Naive B cell (primary cell): ENCODE measurements at regions not wholly inside any gene's neighbourhood (a gene's known extent, or its start where the extent isn't known, plus 50 kb on each side); places are given as distances from the start of the nearest gene placed in this dataset.
"Not testable (repeated sequence)": the region's sequence is repeated elsewhere in the genome, so short reads cannot be mapped to it uniquely, and the experiment has no call there.

Source experiments
- ATAC-seq, 2 donors: fragments of 150-1000 bp; cut with Tn5 transposase; 2 replicates each; pipeline ENCODE4 v1.10.0; 2021; ENCODE audit warnings: low read depth in 2 of 2, mild to moderate bottlenecking in 2 of 2, moderate library complexity in 2 of 2
- DNase-seq: peaks from one replicate; pipeline ENCODE4 v3.0.0; 2022
- H3K27ac Mint-ChIP-seq, 6 donors: one replicate each; pipeline ENCODE4 v1.8.0; 2020 to 2022; ENCODE audit warnings: mild to moderate bottlenecking in 6 of 6, mixed read lengths in 6 of 6, moderate library complexity in 5 of 6, inconsistent platforms in 2 of 6
- H3K27me3 Mint-ChIP-seq, 3 donors: one replicate each; pipeline ENCODE4 v1.8.0; 2021 to 2022; ENCODE audit warnings: mixed read lengths in 3 of 3, mild to moderate bottlenecking in 1 of 3
- H3K36me3 Mint-ChIP-seq, 2 donors: one replicate each; pipeline ENCODE4 v1.8.0; 2020 to 2022; ENCODE audit warnings: mixed read lengths in 2 of 2, inconsistent platforms in 1 of 2, mild to moderate bottlenecking in 1 of 2
- H3K4me1 Mint-ChIP-seq, 3 donors: one replicate each; pipeline ENCODE4 v1.8.0; 2020 to 2022; ENCODE audit warnings: mixed read lengths in 3 of 3, inconsistent platforms in 1 of 3, mild to moderate bottlenecking in 1 of 3, moderate library complexity in 1 of 3
- H3K4me3 Mint-ChIP-seq, 8 donors: one replicate each; pipeline ENCODE4 v1.8.0; 2020 to 2022; ENCODE audit warnings: mild to moderate bottlenecking in 8 of 8, mixed read lengths in 8 of 8, moderate library complexity in 8 of 8, inconsistent platforms in 2 of 8
- H3K9me3 Mint-ChIP-seq, 7 donors: one replicate each; pipeline ENCODE4 v1.8.0; 2020 to 2022; ENCODE audit warnings: mixed read lengths in 7 of 7, mild to moderate bottlenecking in 5 of 7, inconsistent platforms in 2 of 7, moderate library complexity in 1 of 7

DNA sequence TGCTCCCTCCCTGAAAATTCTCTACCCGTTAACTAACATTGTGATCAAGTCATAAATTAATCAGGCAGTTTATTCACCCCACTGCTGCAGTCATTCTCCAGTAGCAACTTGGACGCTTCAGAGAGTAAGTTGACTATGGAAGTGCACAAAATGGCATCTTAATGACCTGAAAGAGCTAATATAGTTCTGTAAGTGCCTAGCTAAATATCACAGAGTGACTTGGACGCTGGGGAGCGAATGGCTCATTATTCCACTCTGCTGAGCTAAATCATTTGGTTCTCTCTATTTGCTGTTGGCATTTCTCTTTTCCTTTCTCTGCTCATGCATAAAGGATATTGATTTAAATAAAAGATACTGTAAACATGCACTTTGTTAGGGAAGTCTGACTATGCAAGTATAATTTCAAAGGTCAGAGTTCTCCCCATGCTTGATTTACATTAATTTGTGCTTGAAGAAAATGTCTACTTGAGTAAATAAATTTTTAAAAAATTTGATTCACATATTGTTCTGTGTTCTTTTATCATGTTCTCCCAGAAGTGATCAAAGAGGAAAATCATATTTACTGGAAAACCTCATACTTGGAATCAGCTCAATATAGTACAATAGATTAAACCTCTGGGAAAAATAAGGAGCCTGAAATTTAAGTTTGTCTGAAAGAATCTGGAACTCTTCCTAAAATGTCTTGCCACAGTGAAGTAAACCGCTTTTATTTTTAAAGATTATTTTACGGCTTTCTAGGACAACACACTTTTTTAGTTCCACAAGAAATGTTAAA, 169.5 kb upstream of the HAPLN1 start:
- Mint-ChIP-seq H3K4me1 (no peaks in the 10 kb centered on the region), H3K36me3 (no peaks in the 10 kb centered on the region)
- no peak for ATAC-seq

DNA sequence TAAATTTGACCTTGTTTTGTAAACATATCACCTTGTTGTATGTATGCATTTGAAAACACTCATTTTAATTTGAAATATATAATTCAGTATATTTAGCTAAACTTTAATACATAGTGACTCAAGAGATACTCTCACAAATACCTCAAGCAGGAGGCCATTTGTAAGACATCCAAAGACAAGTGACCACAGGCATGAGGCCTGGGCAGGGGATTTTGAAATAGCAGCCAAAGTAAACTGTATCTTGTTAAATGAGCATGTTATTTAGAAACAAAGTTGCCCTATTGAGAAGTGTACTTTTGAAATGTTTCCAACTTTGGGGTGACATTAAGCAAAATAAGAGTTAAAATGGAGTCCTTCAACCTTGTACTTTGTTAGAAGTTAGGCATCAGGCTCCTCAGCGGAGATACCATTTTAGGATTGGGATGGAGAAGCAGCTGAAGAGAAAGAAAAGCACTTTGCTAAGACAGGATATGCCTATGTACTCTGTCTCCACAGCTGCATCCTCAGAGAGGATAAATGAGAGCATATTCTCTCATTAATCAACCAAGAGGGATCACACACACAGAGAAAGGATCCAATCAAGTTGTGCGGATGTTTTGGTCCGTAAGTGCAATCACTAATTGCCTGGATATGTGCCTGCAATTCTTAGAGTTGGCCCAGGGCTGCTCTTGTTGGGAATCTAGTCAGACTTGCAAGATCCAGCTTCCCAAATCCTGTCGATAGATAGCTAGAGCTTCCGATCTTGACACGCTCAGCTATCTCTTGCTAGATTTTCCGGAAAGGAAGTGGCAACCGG, 157.5 kb upstream of the HAPLN1 start:
- no peak for DNase-seq
- Mint-ChIP-seq H3K27ac (no peak overlapping the region), H3K27me3 (no peaks in the 10 kb centered on the region), H3K4me1 (no peaks in the 10 kb centered on the region), H3K36me3 (no peaks in the 10 kb centered on the region), H3K9me3 (peaks cover 0 to 2% (median 0%) of the 10 kb centered on the region in 7 donors), H3K4me3 (no peak overlapping the region)
- ATAC-seq: no peak

More for the DNA sequence above, 169.5 kb upstream of the HAPLN1 start:
- Mint-ChIP-seq H3K27ac (no peak overlapping the region), H3K9me3 (peaks cover 0 to under 1% (median 0%) of the 10 kb centered on the region in 7 donors), H3K4me3 (no peak overlapping the region), H3K27me3 (peaks cover 0 to 6% (median 0%) of the 10 kb centered on the region in 3 donors)
- no peak for DNase-seq

DNA sequence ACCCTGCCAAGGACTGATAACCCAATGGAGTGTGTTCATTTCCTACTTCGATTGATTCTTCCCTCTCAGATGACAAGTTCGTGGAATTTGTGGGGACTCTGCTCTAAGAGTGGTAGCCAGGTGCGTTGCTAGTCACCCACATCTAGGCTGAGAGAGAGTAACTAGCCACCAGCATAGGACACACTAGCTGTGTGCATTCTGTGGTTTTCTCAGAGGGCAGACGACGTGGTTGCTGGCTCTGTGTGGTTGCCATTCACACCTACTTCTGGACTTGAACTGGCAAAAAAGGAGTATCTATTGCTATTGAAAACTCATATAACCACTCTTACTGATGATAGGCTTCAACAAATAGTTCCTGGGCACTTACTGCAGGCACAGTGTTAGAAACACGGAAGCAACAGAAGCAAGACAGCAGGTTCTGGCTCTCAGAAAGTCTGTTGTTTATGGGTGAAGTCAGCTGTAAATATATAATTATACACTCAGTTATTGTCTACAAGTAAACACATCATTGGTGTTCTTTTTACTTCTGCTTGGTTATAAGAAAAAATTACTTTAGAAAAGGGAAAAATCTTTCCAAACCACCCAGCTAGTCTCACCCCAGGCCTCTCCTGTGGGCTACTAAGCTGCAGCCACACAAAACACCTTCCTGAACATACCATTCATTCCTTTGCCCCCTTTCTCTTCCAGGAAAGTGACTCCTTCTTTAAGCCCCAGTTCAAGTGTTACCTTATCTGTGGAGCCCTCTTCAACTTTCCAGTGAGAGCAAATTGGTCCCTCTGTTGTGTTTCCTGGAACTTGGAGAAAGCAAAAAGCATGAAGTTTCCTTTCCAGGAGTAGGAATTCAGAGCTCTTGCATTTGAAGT, 151.1 kb upstream of the HAPLN1 start:
- Mint-ChIP-seq H3K4me1 (no peaks in the 10 kb centered on the region), H3K27ac (no peak overlapping the region), H3K9me3 (peaks cover 0 to 2% (median 0%) of the 10 kb centered on the region in 7 donors), H3K4me3 (no peak overlapping the region), H3K27me3 (no peaks in the 10 kb centered on the region), H3K36me3 (no peaks in the 10 kb centered on the region)
- ATAC-seq: no peak
- no peak for DNase-seq

GRCh38 chr5:83866181-83866580, 145.5 kb upstream of the HAPLN1 start:
- no peaks in the 10 kb centered on the region for H3K4me1 Mint-ChIP-seq
- no peaks in the 10 kb centered on the region for H3K27me3 Mint-ChIP-seq
- H3K9me3 Mint-ChIP-seq: peaks cover 0 to 4% (median 0%) of the 10 kb centered on the region in 7 donors
- ATAC-seq (no peak), DNase-seq (no peak)
- H3K36me3 Mint-ChIP-seq: no peaks in the 10 kb centered on the region
- H3K27ac Mint-ChIP-seq: no peak overlapping the region
- no peak overlapping the region for H3K4me3 Mint-ChIP-seq

GRCh38 chr5:83865579-83865978, 144.9 kb upstream of the HAPLN1 start:
- H3K4me3 Mint-ChIP-seq: no peak overlapping the region
- no peaks in the 10 kb centered on the region for H3K36me3 Mint-ChIP-seq
- DNase-seq: no peak
- H3K27me3 Mint-ChIP-seq: no peaks in the 10 kb centered on the region
- no peak for ATAC-seq
- H3K4me1 Mint-ChIP-seq: no peaks in the 10 kb centered on the region
- H3K9me3 Mint-ChIP-seq: peaks cover 0 to 4% (median 0%) of the 10 kb centered on the region in 7 donors
- H3K27ac Mint-ChIP-seq: no peak overlapping the region

DNA sequence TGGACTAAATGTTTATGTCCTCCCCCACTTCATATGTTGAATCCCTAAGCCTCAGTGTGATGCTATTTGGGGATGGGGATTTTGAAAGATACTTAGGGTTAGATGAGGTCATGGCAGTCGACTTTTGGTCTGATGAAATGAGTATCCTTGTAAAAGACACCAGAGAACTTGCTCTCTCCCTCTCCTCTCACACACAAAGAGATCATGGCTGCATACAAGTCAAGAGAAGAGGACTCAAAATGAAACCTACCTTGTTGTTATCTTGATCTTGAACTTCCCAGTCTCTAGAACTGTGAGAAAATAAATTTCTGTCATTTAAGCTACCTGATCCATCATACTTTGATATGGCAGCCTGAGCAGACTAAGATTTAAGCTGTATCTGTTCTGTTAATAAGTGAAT, 144.0 kb upstream of the HAPLN1 start:
- no peaks in the 10 kb centered on the region for H3K4me1 Mint-ChIP-seq
- no peaks in the 10 kb centered on the region for H3K27me3 Mint-ChIP-seq
- peaks cover 0 to 4% (median 0%) of the 10 kb centered on the region in 7 donors for H3K9me3 Mint-ChIP-seq
- no peak for DNase-seq
- H3K27ac Mint-ChIP-seq: no peak overlapping the region
- no peak for ATAC-seq
- H3K36me3 Mint-ChIP-seq: no peaks in the 10 kb centered on the region
- no peak overlapping the region for H3K4me3 Mint-ChIP-seq

GRCh38 chr5:83857341-83857740, 136.7 kb upstream of the HAPLN1 start:
- Mint-ChIP-seq H3K27ac (no peak overlapping the region), H3K4me1 (no peaks in the 10 kb centered on the region), H3K9me3 (no peaks in the 10 kb centered on the region), H3K4me3 (no peak overlapping the region), H3K36me3 (no peaks in the 10 kb centered on the region), H3K27me3 (peaks cover 0 to 4% (median 0%) of the 10 kb centered on the region in 3 donors)
- ATAC-seq (no peak), DNase-seq (no peak)

GRCh38 chr5:83856881-83857280, 136.2 kb upstream of the HAPLN1 start:
- Mint-ChIP-seq H3K27me3 (peaks cover 0 to 4% (median 0%) of the 10 kb centered on the region in 3 donors), H3K9me3 (no peaks in the 10 kb centered on the region), H3K4me3 (no peak overlapping the region), H3K36me3 (no peaks in the 10 kb centered on the region), H3K27ac (no peak overlapping the region), H3K4me1 (no peaks in the 10 kb centered on the region)
- ATAC-seq (no peak), DNase-seq (no peak)

- not testable (repeated sequence) for H3K27me3 Mint-ChIP-seq, H3K4me3 Mint-ChIP-seq, ATAC-seq, H3K36me3 Mint-ChIP-seq, DNase-seq, H3K4me1 Mint-ChIP-seq, H3K27ac Mint-ChIP-seq, H3K9me3 Mint-ChIP-seq
Measured at GRCh38 chr5:83850412-83850811, 129.8 kb upstream of the HAPLN1 start.

- Mint-ChIP-seq H3K4me1 (no peaks in the 10 kb centered on the region), H3K9me3 (peaks cover 0 to 5% (median 2%) of the 10 kb centered on the region in 7 donors)
- DNase-seq: no peak
Measured at GRCh38 chr5:83848941-83849340, 128.3 kb upstream of the HAPLN1 start.

GRCh38 chr5:83846624-83847350, 126.1 kb upstream of the HAPLN1 start:
- no peaks in the 10 kb centered on the region for H3K36me3 Mint-ChIP-seq

More at GRCh38 chr5:83848941-83849340, 128.3 kb upstream of the HAPLN1 start:
- Mint-ChIP-seq H3K4me3 (no peak overlapping the region), H3K36me3 (no peaks in the 10 kb centered on the region), H3K27me3 (no peaks in the 10 kb centered on the region), H3K27ac (no peak overlapping the region)
- ATAC-seq: no peak

GRCh38 chr5:83844449-83845068, 123.9 kb upstream of the HAPLN1 start:
- Mint-ChIP-seq H3K27me3 (no peaks in the 10 kb centered on the region), H3K36me3 (no peaks in the 10 kb centered on the region), H3K4me1 (no peaks in the 10 kb centered on the region), H3K27ac (no peak overlapping the region), H3K9me3 (peaks cover 0 to 3% (median 0%) of the 10 kb centered on the region in 7 donors), H3K4me3 (peak overlapping the region in 1 of 8 donors; percentile 41)
- no peak for ATAC-seq
- DNase-seq: no peak

More at GRCh38 chr5:83846624-83847350, 126.1 kb upstream of the HAPLN1 start:
- DNase-seq (no peak), ATAC-seq (no peak)
- no peak overlapping the region for H3K27ac Mint-ChIP-seq
- peaks cover 0 to 5% (median 2%) of the 10 kb centered on the region in 7 donors for H3K9me3 Mint-ChIP-seq
- no peaks in the 10 kb centered on the region for H3K4me1 Mint-ChIP-seq
- H3K27me3 Mint-ChIP-seq: no peaks in the 10 kb centered on the region
- H3K4me3 Mint-ChIP-seq: no peak overlapping the region
